H1 (cell line): ENCODE measurements at regions not wholly inside any gene's neighbourhood (a gene's known extent, or its start where the extent isn't known, plus 50 kb on each side); places are given as distances from the start of the nearest gene placed in this dataset.

Experiments
- CTCF ChIA-PET: fragments of 300-600 bp; sonication (Branson Sonifier 250); formaldehyde crosslinking; loops from one replicate; lab custom pipeline; 2021; ENCODE audit not compliant: partially characterized antibody; lab: Charles Lee
- POLR2A ChIA-PET: fragments of 300-600 bp; sonication (Branson Sonifier 250); formaldehyde crosslinking; loops from one replicate; lab custom pipeline; 2021; ENCODE audit warnings: inconsistent platforms; ENCODE audit not compliant: partially characterized antibody; lab: Charles Lee
- DNase-seq, 2 experiments: peaks; one replicate each; pipeline versions ENCODE4 v3.0.0 to v3.0.0-alpha.2; 2010 to 2022; ENCODE audit warnings: low spot score in 2 of 2, low read depth in 1 of 2, mixed read lengths in 1 of 2
- FAIRE-seq: peaks from 2 replicates; lab custom pipeline; 2011; peaks lifted over from hg19 to GRCh38; lab: Jason Lieb, UNC
- H2AFZ ChIP-seq: 2 replicates; pipeline ENCODE4 v1.8.1; 2012; ENCODE audit warnings: low read length, inconsistent platforms
- H2AK5ac ChIP-seq: 2 replicates; pipeline ENCODE4 v1.6.1; 2013; ENCODE audit warnings: low read depth, low read length
- H2BK120ac ChIP-seq: replicated peaks from 2 replicates; pipeline ENCODE3; 2013; ENCODE audit warnings: low read depth, low read length, inconsistent platforms
- H2BK12ac ChIP-seq: 2 replicates; pipeline ENCODE4 v1.6.1; 2013; ENCODE audit warnings: low read depth, low read length
- H2BK15ac ChIP-seq: 2 replicates; pipeline ENCODE4 v1.6.1; 2013; ENCODE audit warnings: low read length
- H2BK20ac ChIP-seq: 2 replicates; pipeline ENCODE4 v1.6.1; 2013; ENCODE audit warnings: low read length
- H2BK5ac ChIP-seq: 2 replicates; pipeline ENCODE4 v1.6.1; 2013; ENCODE audit warnings: low read depth, low read length
- H3K14ac ChIP-seq: 2 replicates; pipeline ENCODE4 v1.6.1; 2013; ENCODE audit warnings: inconsistent platforms; ENCODE audit not compliant: insufficient read length
- H3K18ac ChIP-seq: 2 replicates; pipeline ENCODE4 v1.6.1; 2013; ENCODE audit warnings: low read length; ENCODE audit errors: extremely low read depth
- H3K23ac ChIP-seq: 2 replicates; pipeline ENCODE4 v1.6.1; 2013; ENCODE audit warnings: inconsistent platforms; ENCODE audit not compliant: insufficient read length
- H3K23me2 ChIP-seq: 2 replicates; pipeline ENCODE4 v1.6.1; 2013; ENCODE audit warnings: low read depth, low read length
- H3K27ac ChIP-seq: 2 replicates; pipeline ENCODE4 v1.6.1; 2011; ENCODE audit warnings: low read depth, low read length, inconsistent platforms
- H3K27me3 ChIP-seq, 4 experiments: replicated peaks in 1 of 4; 1 replicate in 1 of 4; 2 replicates in 3 of 4; pipeline versions ENCODE4 v1.6.1 to v1.8.1; 2011 to 2013; ENCODE audit warnings: low read length in 3 of 4, mild to moderate bottlenecking in 3 of 4, inconsistent platforms in 2 of 4, mixed read lengths in 2 of 4, moderate library complexity in 1 of 4; ENCODE audit not compliant: control insufficient read depth in 3 of 4, insufficient read depth in 3 of 4; ENCODE audit errors: extremely low read depth in 1 of 4
- H3K36me3 ChIP-seq, 4 experiments: 2 replicates each; pipeline versions ENCODE4 v1.6.1 to v1.8.1; 2011 to 2013; ENCODE audit warnings: mild to moderate bottlenecking in 4 of 4, low read length in 3 of 4, moderate library complexity in 2 of 4, control low read depth in 1 of 4, inconsistent platforms in 1 of 4; ENCODE audit not compliant: insufficient read depth in 4 of 4, control insufficient read depth in 2 of 4
- H3K4ac ChIP-seq: replicated peaks from 2 replicates; pipeline ENCODE3; 2013; ENCODE audit warnings: low read length, low read depth, mixed read lengths, inconsistent platforms; ENCODE audit not compliant: insufficient read length
- H3K4me1 ChIP-seq, 4 experiments: replicated peaks in 1 of 4; 1 replicate in 1 of 4; 2 replicates in 3 of 4; pipeline versions ENCODE4 v1.6.1 to v1.8.1; 2011 to 2013; ENCODE audit warnings: low read length in 3 of 4, inconsistent platforms in 2 of 4, mixed read lengths in 1 of 4; ENCODE audit not compliant: insufficient read depth in 4 of 4, control insufficient read depth in 3 of 4
- H3K4me2 ChIP-seq, 2 experiments: 2 replicates each; pipeline versions ENCODE4 v1.6.1 to v1.8.1; 2011 to 2013; ENCODE audit warnings: low read depth in 2 of 2, low read length in 2 of 2, control low read depth in 1 of 2, inconsistent platforms in 1 of 2, mild to moderate bottlenecking in 1 of 2; ENCODE audit not compliant: insufficient read depth in 1 of 2
- H3K4me3 ChIP-seq, 4 experiments: fragments of 200-600, 300-600 bp in 1 of 4; sonication (generic), shearing (Covaris generic), sonication (Bioruptor Twin) in 1 of 4; 2 replicates each; pipeline versions ENCODE4 v1.5.1 to v1.8.1; 2011 to 2016; ENCODE audit warnings: low read length in 4 of 4, low read depth in 3 of 4, control low read depth in 2 of 4, inconsistent platforms in 2 of 4, mild to moderate bottlenecking in 2 of 4, mixed read lengths in 1 of 4, moderate library complexity in 1 of 4; ENCODE audit not compliant: insufficient read depth in 2 of 4; ENCODE audit errors: extremely low read depth in 1 of 4
- H3K56ac ChIP-seq: replicated peaks from 2 replicates; pipeline ENCODE3; 2013; ENCODE audit warnings: low read depth, mild to moderate bottlenecking, mixed read lengths, low read length, inconsistent platforms; ENCODE audit not compliant: insufficient read length
- H3K79me1 ChIP-seq: 2 replicates; pipeline ENCODE4 v1.6.1; 2013; ENCODE audit warnings: low read depth, low read length, control low read depth
- H3K79me2 ChIP-seq, 2 experiments: 2 replicates each; pipeline versions ENCODE4 v1.6.1 to v1.8.1; 2012 to 2013; ENCODE audit warnings: low read length in 2 of 2, mild to moderate bottlenecking in 2 of 2, inconsistent platforms in 1 of 2; ENCODE audit not compliant: insufficient read depth in 2 of 2, control insufficient read depth in 1 of 2
- H3K9ac ChIP-seq, 4 experiments: replicated peaks in 1 of 4; 1 replicate in 1 of 4; 2 replicates in 3 of 4; pipeline versions ENCODE4 v1.6.1 to v1.8.1; 2011 to 2013; ENCODE audit warnings: low read depth in 3 of 4, low read length in 3 of 4, control low read depth in 2 of 4, mild to moderate bottlenecking in 2 of 4, moderate library complexity in 2 of 4, inconsistent platforms in 1 of 4; ENCODE audit errors: extremely low read depth in 1 of 4
- H3K9me3 ChIP-seq, 2 experiments: 2 replicates each; pipeline versions ENCODE4 v1.6.1 to v1.8.1; 2012 to 2013; ENCODE audit warnings: mild to moderate bottlenecking in 2 of 2, moderate library complexity in 2 of 2, control low read depth in 1 of 2, inconsistent platforms in 1 of 2, low read depth in 1 of 2, low read length in 1 of 2, mixed read lengths in 1 of 2; ENCODE audit not compliant: insufficient read depth in 2 of 2
- H4K20me1 ChIP-seq, 2 experiments: replicated peaks in 1 of 2; 2 replicates each; pipeline versions ENCODE3 to v1.8.1; 2011 to 2013; ENCODE audit warnings: inconsistent platforms in 2 of 2, low read length in 2 of 2, mild to moderate bottlenecking in 1 of 2; ENCODE audit not compliant: insufficient read depth in 2 of 2, control insufficient read depth in 1 of 2
- H4K5ac ChIP-seq: 2 replicates; pipeline ENCODE4 v1.6.1; 2013; ENCODE audit warnings: low read length, low read depth, mixed read lengths, inconsistent platforms; ENCODE audit not compliant: insufficient read length
- H4K8ac ChIP-seq: 2 replicates; pipeline ENCODE4 v1.8.0; 2013; ENCODE audit warnings: mild to moderate bottlenecking, moderate library complexity, low read length, inconsistent platforms; ENCODE audit not compliant: insufficient read depth; ENCODE audit errors: extremely low read depth
- H4K91ac ChIP-seq: replicated peaks from 2 replicates; pipeline ENCODE3; 2013; ENCODE audit warnings: low read length, mixed read lengths, inconsistent platforms; ENCODE audit not compliant: insufficient read length
- KDM1A ChIP-seq: fragments of 200-600, 300-600 bp; sonication (generic); IDR thresholded peaks from 2 replicates; pipeline ENCODE4 v1.7.1; 2016; ENCODE audit warnings: mild to moderate bottlenecking, low read length, borderline replicate concordance
- WGBS, 2 experiments: shearing (Covaris generic) in 1 of 2; methylation state at CpG; one replicate each; pipeline versions ENCODE4 v1.1.6 to v1.1.7; 2013 to 2015; ENCODE audit warnings: low lambda C conversion rate in 2 of 2, mixed read lengths in 2 of 2, inconsistent platforms in 1 of 2, low coverage in 1 of 2, missing lambda C conversion rate in 1 of 2; ENCODE audit not compliant: insufficient replicate concordance in 2 of 2, insufficient coverage in 1 of 2, insufficient read length in 1 of 2; ENCODE audit errors: extremely low coverage in 1 of 2, missing lambda C conversion rate in 1 of 2; 5-methylcytosine and 5-hydroxymethylcytosine counted together

DNA sequence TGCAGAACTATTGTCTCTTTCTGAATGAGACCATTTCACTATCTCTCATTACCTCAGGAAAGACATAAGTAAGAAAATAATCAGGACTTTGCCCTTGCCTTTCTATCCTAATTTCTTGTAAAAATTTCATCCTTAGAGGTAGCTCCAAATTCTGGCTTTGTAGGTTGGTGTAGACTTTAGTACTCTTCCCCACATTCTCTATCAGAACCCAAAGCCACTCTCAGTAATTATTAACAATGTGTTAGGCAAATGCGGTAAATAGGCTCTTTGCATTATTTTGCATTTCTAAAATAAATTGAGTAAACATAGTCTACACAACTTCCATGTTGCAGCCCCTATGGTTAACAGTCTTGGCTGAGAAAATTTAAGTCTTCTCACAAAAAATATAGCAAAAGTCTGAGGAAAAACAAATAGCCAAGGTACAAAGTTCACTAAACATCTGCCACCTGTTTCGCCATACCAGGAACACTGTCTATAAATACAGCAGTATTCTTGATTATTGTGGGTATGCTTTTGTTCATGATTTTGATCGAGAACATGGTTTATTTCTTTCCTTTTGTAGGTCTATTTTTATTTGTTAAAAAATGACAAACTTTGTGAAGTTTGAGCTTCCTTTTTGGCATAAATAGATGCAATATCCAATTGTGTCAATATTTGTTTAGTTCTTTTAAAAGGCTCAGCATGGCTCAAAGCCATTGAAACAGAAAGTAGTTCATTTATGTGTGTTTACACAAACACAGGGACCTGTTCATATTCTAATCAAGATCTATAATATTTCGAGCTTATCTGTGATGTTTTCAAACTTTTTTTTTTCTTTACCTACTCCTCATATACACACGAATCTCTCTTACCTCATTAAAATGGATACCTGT lies 1061.5 kb downstream of the CNTNAP5 start:
- H2BK20ac ChIP-seq: no peak overlapping the region
- no peak overlapping the region for H3K4me3 ChIP-seq
- no peak overlapping the region for H4K91ac ChIP-seq
- DNase-seq (no peak), FAIRE-seq (no peak)
- H2BK15ac ChIP-seq: no peak overlapping the region
- H2BK5ac ChIP-seq: no peak overlapping the region
- H3K27me3 ChIP-seq: no peaks in the 10 kb centered on the region
- no peak overlapping the region for H3K27ac ChIP-seq
- WGBS, 2 experiments: 86 to 100% methylated on average over 1 to 5 of the region's 5 CpGs
- H2BK12ac ChIP-seq: no peak overlapping the region
- H3K23ac ChIP-seq: no peak overlapping the region
- no peak overlapping the region for H2AFZ ChIP-seq
- H3K18ac ChIP-seq: no peak overlapping the region
- H4K8ac ChIP-seq: no peak overlapping the region
- no peak for TF ChIP-seq KDM1A
- no peaks in the 10 kb centered on the region for H3K79me2 ChIP-seq
- H3K36me3 ChIP-seq: no peaks in the 10 kb centered on the region
- H4K20me1 ChIP-seq: no peaks in the 10 kb centered on the region
- ChIA-PET POLR2A (no interaction called here), CTCF (no interaction called here)
- no peak overlapping the region for H3K14ac ChIP-seq
- H2BK120ac ChIP-seq: no peak overlapping the region
- no peak overlapping the region for H3K56ac ChIP-seq
- H3K79me1 ChIP-seq: no peaks in the 10 kb centered on the region
- H3K4me2 ChIP-seq: no peak overlapping the region
- no peak overlapping the region for H4K5ac ChIP-seq
- no peak overlapping the region for H3K9ac ChIP-seq
- no peak overlapping the region for H2AK5ac ChIP-seq
- H3K4ac ChIP-seq: no peak overlapping the region
- no peaks in the 10 kb centered on the region for H3K4me1 ChIP-seq
- H3K9me3 ChIP-seq: no peaks in the 10 kb centered on the region
- H3K23me2 ChIP-seq: no peaks in the 10 kb centered on the region
